Adrenal gland (tissue), 5 donors: ENCODE measurements at regions not wholly inside any gene's neighbourhood (a gene's known extent, or its start where the extent isn't known, plus 50 kb on each side); places are given as distances from the start of the nearest gene placed in this dataset.

Source experiments
- CTCF ChIP-seq, 6 experiments: fragments of 450-650 bp in 4 of 6; fragments of 200-600 bp in 2 of 6; sonication (generic) in 1 of 6; IDR thresholded peaks; 1 replicate in 5 of 6; 2 replicates in 1 of 6; pipeline versions ENCODE4 v1.5.1 to v1.8.0; 2016 to 2021; ENCODE audit warnings: antibody characterized with exemption in 6 of 6, mild to moderate bottlenecking in 2 of 6, moderate library complexity in 1 of 6
- POLR2A ChIP-seq, 2 donors: fragments of 450-650 bp; IDR thresholded peaks; one replicate each; pipeline ENCODE4 v1.6.1; 2017; ENCODE audit warnings: antibody characterized with exemption in 2 of 2, mild to moderate bottlenecking in 2 of 2, moderate library complexity in 1 of 2
- donor health status: DM: no; HTN: no; CAD: no.

GRCh38 chr10:124236816-124237215 lies 143.4 kb upstream of the CHST15 start:
- TF ChIP-seq POLR2A (IDR thresholded peaks at IDR 0.05): no peak
- TF ChIP-seq CTCF (IDR thresholded peaks at IDR 0.05): no peak
